ENCODE measurements at regions not wholly inside any gene's neighbourhood (a gene's known extent, or its start where the extent isn't known, plus 50 kb on each side); places are given as distances from the start of the nearest gene placed in this dataset.

DNA sequence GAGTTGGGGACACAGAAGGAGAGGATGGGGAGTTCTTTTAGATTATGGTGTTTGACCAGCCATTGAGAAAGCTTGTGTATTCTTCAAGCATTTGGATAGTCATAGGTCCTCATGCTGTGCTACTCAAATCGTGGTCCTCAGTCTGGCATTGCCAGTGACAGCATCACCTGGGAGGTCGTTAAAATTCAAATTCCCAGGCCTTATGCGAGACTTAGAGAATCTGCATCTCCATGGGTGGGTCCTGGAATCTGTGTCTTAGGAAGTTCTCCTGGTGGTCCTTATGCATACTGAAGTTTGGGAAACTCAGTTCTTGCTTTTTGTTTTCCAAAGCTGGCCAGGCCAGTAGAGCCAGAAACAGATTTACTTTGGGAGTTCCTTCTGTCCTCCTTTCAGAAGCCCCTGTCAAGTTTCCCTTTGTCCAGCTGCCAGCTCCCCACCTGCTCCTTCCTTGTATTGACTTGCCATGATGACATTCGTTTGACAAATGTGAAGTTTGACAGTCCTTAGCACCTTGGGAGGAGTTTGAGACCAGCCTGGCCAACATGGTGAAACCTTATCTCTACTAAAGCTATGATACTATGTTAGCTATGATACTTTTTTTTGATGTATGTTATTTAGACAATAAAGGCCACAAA is 95.6 kb downstream of the PALM2AKAP2 start:
- H3K4me3 ChIP-seq (ENCODE audit: low read length), result no peak overlapping the region
- no peak for DNase-seq (ENCODE audit: low read depth)

GRCh38 chr9:109880276-109881169 is 100.5 kb downstream of the PALM2AKAP2 start:
- no peak for DNase-seq (ENCODE audit: low read depth)
- TF ChIP-seq, protein P1, sequence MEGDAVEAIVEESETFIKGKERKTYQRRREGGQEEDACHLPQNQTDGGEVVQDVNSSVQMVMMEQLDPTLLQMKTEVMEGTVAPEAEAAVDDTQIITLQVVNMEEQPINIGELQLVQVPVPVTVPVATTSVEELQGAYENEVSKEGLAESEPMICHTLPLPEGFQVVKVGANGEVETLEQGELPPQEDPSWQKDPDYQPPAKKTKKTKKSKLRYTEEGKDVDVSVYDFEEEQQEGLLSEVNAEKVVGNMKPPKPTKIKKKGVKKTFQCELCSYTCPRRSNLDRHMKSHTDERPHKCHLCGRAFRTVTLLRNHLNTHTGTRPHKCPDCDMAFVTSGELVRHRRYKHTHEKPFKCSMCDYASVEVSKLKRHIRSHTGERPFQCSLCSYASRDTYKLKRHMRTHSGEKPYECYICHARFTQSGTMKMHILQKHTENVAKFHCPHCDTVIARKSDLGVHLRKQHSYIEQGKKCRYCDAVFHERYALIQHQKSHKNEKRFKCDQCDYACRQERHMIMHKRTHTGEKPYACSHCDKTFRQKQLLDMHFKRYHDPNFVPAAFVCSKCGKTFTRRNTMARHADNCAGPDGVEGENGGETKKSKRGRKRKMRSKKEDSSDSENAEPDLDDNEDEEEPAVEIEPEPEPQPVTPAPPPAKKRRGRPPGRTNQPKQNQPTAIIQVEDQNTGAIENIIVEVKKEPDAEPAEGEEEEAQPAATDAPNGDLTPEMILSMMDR (conservative IDR thresholded peaks at IDR 0.05; ENCODE audit: low read depth, low read length), result peak; percentile 75
- no peak overlapping the region for H3K4me3 ChIP-seq (ENCODE audit: low read length)

More for the DNA sequence above, 95.6 kb downstream of the PALM2AKAP2 start:
- TF ChIP-seq, protein P1 (conservative IDR thresholded peaks at IDR 0.05; ENCODE audit: low read depth, low read length), result no peak

DNA sequence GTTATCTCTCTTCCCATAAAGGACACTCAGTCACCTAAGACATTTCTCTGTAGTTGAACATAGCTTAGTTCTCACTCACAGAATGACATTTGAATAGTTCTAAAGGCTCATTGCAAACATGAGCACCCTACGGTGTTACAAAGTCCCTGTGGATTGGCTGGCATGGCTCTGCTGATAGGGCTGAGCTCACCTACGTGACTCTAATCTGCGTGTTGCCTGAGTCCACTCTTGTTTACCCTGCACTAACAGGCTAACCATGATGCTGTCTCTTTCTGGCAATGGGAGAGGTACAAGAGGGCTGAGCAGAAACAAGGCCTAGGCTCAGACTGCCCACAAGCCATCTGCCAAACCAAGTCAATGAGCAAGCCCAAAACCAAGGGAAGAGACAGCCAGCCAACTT is 103.6 kb downstream of the PALM2AKAP2 start:
- H3K4me3 ChIP-seq (ENCODE audit: low read length), result no peak overlapping the region
- TF ChIP-seq, protein P1 (conservative IDR thresholded peaks at IDR 0.05; ENCODE audit: low read depth, low read length), result no peak
- DNase-seq (ENCODE audit: low read depth), result no peak

DNA sequence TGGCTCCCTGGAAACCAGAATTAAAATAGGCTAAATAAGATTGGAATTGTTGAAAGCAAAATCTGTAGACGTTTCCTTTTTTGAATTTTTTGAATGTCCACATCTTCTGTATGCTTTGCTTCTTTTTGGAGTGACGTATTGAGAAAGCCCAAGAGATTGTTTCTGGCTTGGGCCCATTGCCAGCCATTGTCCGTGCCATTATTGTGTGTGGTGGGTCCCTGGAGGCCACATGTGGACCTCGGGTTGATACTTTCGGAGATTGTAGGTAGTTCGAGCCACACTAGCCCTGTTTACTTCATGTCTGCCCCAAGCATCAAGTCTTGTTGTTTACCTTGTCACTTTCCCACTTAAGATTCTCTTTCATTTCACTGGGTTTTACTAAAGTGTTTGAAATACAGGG is 106.0 kb downstream of the PALM2AKAP2 start:
- TF ChIP-seq, protein P1 (conservative IDR thresholded peaks at IDR 0.05; ENCODE audit: low read depth, low read length), result no peak
- no peak for DNase-seq (ENCODE audit: low read depth)

DNA sequence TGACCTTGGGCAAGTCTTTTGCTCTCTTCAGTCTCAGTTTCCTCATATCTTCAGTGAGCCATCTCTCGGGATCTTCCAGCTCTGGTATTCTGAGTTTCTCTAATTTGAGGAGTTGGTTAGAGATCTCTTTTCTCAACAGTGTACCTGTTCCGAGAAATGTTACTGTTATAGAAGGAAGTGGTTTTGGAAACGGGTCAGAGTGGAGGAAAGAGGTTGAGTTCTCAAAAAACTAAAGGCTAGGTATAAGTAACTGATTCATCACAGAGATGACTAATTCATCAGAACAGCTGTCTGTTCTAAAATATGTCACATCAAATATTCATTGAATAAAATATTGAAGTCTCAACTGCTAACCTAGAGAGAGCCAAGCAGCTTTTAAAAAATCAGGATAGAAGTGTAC is 106.6 kb downstream of the PALM2AKAP2 start:
- no peak overlapping the region for H3K4me3 ChIP-seq (ENCODE audit: low read length)
- TF ChIP-seq, protein P1 (conservative IDR thresholded peaks at IDR 0.05; ENCODE audit: low read depth, low read length), result no peak
- DNase-seq (ENCODE audit: low read depth), result no peak

More for the DNA sequence above, 106.0 kb downstream of the PALM2AKAP2 start:
- no peak overlapping the region for H3K4me3 ChIP-seq (ENCODE audit: low read length)

GRCh38 chr9:109887079-109887478 is 107.1 kb downstream of the PALM2AKAP2 start:
- DNase-seq (ENCODE audit: low read depth), result no peak
- TF ChIP-seq, protein P1 (conservative IDR thresholded peaks at IDR 0.05; ENCODE audit: low read depth, low read length), result no peak
- no peak overlapping the region for H3K4me3 ChIP-seq (ENCODE audit: low read length)
